Stomach (tissue), 4 donors: ENCODE measurements at regions not wholly inside any gene's neighbourhood (a gene's known extent, or its start where the extent isn't known, plus 50 kb on each side); places are given as distances from the start of the nearest gene placed in this dataset.

Source experiments
- EP300 ChIP-seq: sonication (generic); formaldehyde crosslinking; IDR thresholded peaks from one replicate; pipeline ENCODE4 v1.6.1; 2017; ENCODE audit warnings: antibody characterized with exemption
- POLR2A ChIP-seq, 4 donors: fragments of 450-650 bp; IDR thresholded peaks; one replicate each; pipeline ENCODE4 v1.6.1; 2016; ENCODE audit warnings: antibody characterized with exemption in 4 of 4, control low read depth in 2 of 4, mild to moderate bottlenecking in 1 of 4, moderate library complexity in 1 of 4
- TF ChIP-seq, protein P1 (sequence below), 7 experiments: fragments of 450-650 bp in 4 of 7; fragments of 200-600 bp in 3 of 7; sonication (generic) in 3 of 7; IDR thresholded peaks; one replicate each; pipeline ENCODE4 v1.5.1; 2016 to 2019; ENCODE audit warnings: antibody characterized with exemption in 7 of 7, control low read depth in 2 of 7, mild to moderate bottlenecking in 1 of 7

DNA sequence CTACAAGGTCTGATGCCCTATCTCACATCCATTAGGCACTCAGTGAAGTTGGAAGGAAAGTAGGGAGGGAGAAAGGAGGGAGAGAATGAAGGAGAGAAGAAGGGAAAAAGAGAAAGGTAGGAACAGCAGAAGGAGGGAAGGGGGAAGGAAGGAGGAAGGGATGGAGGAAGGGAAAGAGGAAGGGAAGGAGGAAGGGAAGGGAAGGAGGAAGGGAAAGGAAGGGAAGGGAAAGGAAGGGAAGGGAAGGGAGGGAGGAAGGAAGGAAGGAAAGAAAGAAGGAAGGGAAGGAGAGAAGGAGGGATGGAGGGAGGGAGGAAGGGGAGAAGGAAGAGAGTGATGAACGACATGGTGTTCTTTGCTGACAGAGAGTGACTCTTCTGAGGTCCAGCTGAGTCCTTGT lies 468.9 kb upstream of the MYT1L start:
- TF ChIP-seq POLR2A (IDR thresholded peaks at IDR 0.05) (no peak), EP300 (no peak)
- TF ChIP-seq, protein P1, sequence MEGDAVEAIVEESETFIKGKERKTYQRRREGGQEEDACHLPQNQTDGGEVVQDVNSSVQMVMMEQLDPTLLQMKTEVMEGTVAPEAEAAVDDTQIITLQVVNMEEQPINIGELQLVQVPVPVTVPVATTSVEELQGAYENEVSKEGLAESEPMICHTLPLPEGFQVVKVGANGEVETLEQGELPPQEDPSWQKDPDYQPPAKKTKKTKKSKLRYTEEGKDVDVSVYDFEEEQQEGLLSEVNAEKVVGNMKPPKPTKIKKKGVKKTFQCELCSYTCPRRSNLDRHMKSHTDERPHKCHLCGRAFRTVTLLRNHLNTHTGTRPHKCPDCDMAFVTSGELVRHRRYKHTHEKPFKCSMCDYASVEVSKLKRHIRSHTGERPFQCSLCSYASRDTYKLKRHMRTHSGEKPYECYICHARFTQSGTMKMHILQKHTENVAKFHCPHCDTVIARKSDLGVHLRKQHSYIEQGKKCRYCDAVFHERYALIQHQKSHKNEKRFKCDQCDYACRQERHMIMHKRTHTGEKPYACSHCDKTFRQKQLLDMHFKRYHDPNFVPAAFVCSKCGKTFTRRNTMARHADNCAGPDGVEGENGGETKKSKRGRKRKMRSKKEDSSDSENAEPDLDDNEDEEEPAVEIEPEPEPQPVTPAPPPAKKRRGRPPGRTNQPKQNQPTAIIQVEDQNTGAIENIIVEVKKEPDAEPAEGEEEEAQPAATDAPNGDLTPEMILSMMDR (IDR thresholded peaks at IDR 0.05), result no peak
